Transverse colon (tissue), 4 donors: ENCODE measurements at regions not wholly inside any gene's neighbourhood (a gene's known extent, or its start where the extent isn't known, plus 50 kb on each side); places are given as distances from the start of the nearest gene placed in this dataset.

ENCODE experiments used
- DNase-seq: peaks from one replicate; pipeline ENCODE4 v3.0.0-alpha.2; 2019
- H3K27ac ChIP-seq, 4 donors: fragments of 200-600 bp; sonication (generic); 2 replicates each; pipeline ENCODE4 v1.5.1; 2016 to 2018; ENCODE audit warnings: inconsistent platforms in 4 of 4
- H3K27me3 ChIP-seq: fragments of 200-600 bp; sonication (generic); 2 replicates; pipeline ENCODE4 v1.5.1; 2017; ENCODE audit warnings: inconsistent platforms
- H3K36me3 ChIP-seq, 4 donors: fragments of 200-600 bp; sonication (generic); 2 replicates each; pipeline ENCODE4 v1.5.1; 2017 to 2019; ENCODE audit warnings: inconsistent platforms in 4 of 4
- H3K4me1 ChIP-seq, 4 donors: fragments of 200-600 bp; sonication (generic); 2 replicates each; pipeline ENCODE4 v1.5.1; 2017 to 2020; ENCODE audit warnings: inconsistent platforms in 4 of 4
- H3K4me3 ChIP-seq, 4 donors: fragments of 200-600 bp; sonication (generic); 1 replicate in 1 of 4; 2 replicates in 3 of 4; pipeline versions ENCODE4 v1.5.1 to v1.6.1; 2017 to 2019; ENCODE audit warnings: inconsistent platforms in 4 of 4
- H3K9me3 ChIP-seq, 2 donors: fragments of 200-600 bp; sonication (generic); 2 replicates each; pipeline ENCODE4 v1.5.1; 2017 to 2019; ENCODE audit warnings: inconsistent platforms in 2 of 2
- EP300 ChIP-seq: sonication (generic); formaldehyde crosslinking; IDR thresholded peaks from one replicate; pipeline ENCODE4 v1.6.1; 2017; ENCODE audit warnings: antibody characterized with exemption, low read depth
- POLR2A ChIP-seq: fragments of 450-650 bp; IDR thresholded peaks from one replicate; pipeline ENCODE4 v1.6.1; 2016; ENCODE audit warnings: antibody characterized with exemption, mild to moderate bottlenecking, moderate library complexity
- POLR2AphosphoS5 ChIP-seq, 3 donors: sonication (generic); formaldehyde crosslinking; IDR thresholded peaks; one replicate each; pipeline ENCODE4 v1.6.1; 2016; ENCODE audit warnings: antibody characterized with exemption in 3 of 3
- WGBS, 2 donors: methylation state at CpG; one replicate each; pipeline ENCODE4 v1.1.5; 2018; ENCODE audit warnings: low coverage in 1 of 2; 5-methylcytosine and 5-hydroxymethylcytosine counted together
- in situ Hi-C, 4 donors: fragments of 200-750 bp; cut with MboI; loops; one replicate each; pipeline versions ENCODE4 v1.15.0 to v1.15.1; 2017; ENCODE audit warnings: low sequenced_read_pairs in 3 of 4, low pct_ligation_motif_present in 1 of 4, low pct_unique_long_range_greater_than_20kb in 1 of 4
- intact Hi-C: fragments of 100-400 bp; cut with DNase I; formaldehyde crosslinking; loops from one replicate; pipeline ENCODE4 v1.15.1; 2023; ENCODE audit warnings: low total_unique reads
- TF ChIP-seq, protein P1 (sequence below), 5 experiments: fragments of 200-600 bp in 3 of 5; fragments of 450-650 bp in 2 of 5; sonication (generic) in 3 of 5; IDR thresholded peaks; 1 replicate in 2 of 5; 2 replicates in 3 of 5; pipeline ENCODE4 v1.5.1; 2016 to 2017; ENCODE audit warnings: antibody characterized with exemption in 5 of 5, inconsistent platforms in 3 of 5, mild to moderate bottlenecking in 2 of 5, moderate library complexity in 1 of 5

DNA sequence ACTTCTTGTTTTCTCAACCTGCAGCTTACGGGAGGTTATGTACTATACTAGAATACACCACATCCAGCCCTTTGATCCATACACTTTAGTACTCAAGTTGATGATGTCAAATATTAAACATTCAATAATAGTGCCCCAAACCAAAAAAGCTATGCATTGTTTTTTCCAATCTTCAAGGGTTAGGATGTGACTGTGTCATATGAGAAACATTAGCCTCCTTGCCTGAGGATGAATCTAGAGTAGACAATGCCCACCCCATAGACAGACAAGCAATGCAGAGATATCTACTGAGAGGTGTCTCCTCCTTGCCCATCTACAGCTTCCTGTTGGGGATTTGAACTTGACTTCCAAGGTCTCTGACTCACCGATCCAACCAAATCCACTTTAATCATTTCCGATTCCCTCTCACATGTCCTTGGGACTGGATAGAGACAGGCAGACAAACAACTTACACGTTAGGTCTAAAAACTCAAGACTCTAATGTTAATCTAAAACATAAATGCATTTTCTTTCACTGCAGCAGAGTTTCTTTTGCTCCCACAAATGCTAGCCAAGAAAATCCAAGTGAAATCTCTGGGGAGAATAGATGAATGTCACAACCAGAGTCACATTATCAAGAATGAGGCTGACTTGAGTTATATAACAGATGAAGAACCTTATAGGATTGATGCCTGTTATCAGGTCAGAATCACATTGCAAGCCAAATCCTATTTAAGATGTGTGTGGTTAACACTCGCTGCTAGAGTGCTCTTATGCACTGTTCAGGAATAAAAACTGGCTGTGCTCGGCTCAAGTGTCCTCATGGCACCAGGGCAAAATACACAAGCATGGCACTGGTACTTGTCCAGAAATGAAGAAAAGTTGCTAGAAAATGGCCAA lies 75.5 kb upstream of the TNFAIP3 start:
- WGBS, 2 donors: 81 to 90% methylated on average over 3 to 6 of the region's 6 CpGs

DNA sequence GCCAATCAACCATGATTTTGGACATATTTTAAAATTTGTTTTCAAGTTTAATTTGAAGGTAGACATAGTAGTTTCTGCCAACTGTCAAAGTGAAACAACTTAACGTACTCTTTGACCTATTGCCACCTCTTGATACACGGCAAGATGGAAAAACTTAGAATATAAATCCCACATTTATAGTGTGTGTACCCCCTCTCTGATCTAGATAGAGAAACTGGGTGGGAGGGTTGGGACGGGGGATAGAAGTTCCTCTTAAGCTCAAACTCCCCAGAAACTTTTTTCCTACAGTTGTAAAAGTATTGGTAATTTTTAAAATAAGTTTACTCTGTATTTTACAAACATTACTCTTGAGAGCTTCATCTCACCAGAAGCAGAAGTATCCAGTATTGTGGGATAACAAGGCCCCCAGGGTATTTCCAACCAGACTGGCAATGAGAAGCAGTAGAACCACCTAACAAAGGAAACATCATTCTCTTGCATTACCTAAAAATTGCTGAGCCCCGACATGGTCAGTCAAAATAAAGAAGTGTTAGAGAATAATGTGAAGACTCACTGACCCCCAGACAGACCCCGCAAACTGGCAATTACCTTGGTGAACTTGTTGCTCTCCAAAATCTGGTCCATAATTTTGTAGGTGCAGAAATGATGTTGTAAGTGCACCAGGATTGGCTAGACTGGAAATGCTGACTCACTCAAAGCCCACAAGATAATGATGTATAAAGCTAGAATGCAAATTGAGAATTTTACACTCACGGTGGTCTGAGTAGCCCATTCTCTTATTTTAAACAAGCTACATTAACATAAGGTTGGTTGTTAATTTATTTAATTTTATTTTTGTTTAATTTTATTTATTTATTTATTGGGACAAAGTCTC lies 74.7 kb upstream of the TNFAIP3 start:
- no peak overlapping the region for H3K4me3 ChIP-seq
- peaks cover 5 to 19% (median 7%) of the 10 kb centered on the region in 4 donors for H3K4me1 ChIP-seq
- no peak for DNase-seq
- no peaks in the 10 kb centered on the region for H3K9me3 ChIP-seq
- intact Hi-C loops (no loop called here), in situ Hi-C loops (no loop called here)
- whole genome bisulfite sequencing, 2 donors: 79 to 88% methylated on average over 4 to 6 of the region's 6 CpGs
- TF ChIP-seq POLR2AphosphoS5 (IDR thresholded peaks at IDR 0.05) (no peak), POLR2A (no peak), EP300 (no peak)
- TF ChIP-seq, protein P1, sequence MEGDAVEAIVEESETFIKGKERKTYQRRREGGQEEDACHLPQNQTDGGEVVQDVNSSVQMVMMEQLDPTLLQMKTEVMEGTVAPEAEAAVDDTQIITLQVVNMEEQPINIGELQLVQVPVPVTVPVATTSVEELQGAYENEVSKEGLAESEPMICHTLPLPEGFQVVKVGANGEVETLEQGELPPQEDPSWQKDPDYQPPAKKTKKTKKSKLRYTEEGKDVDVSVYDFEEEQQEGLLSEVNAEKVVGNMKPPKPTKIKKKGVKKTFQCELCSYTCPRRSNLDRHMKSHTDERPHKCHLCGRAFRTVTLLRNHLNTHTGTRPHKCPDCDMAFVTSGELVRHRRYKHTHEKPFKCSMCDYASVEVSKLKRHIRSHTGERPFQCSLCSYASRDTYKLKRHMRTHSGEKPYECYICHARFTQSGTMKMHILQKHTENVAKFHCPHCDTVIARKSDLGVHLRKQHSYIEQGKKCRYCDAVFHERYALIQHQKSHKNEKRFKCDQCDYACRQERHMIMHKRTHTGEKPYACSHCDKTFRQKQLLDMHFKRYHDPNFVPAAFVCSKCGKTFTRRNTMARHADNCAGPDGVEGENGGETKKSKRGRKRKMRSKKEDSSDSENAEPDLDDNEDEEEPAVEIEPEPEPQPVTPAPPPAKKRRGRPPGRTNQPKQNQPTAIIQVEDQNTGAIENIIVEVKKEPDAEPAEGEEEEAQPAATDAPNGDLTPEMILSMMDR (IDR thresholded peaks at IDR 0.05): no peak
- H3K27me3 ChIP-seq: no peaks in the 10 kb centered on the region
- H3K36me3 ChIP-seq: no peaks in the 10 kb centered on the region
- no peak overlapping the region for H3K27ac ChIP-seq

More for the DNA sequence above, 75.5 kb upstream of the TNFAIP3 start:
- H3K27me3 ChIP-seq: no peaks in the 10 kb centered on the region
- H3K9me3 ChIP-seq: no peaks in the 10 kb centered on the region
- no peak for DNase-seq
- in situ Hi-C loops (no loop called here), intact Hi-C loops (no loop called here)
- peaks cover 5 to 19% (median 7%) of the 10 kb centered on the region in 4 donors for H3K4me1 ChIP-seq
- H3K4me3 ChIP-seq: no peak overlapping the region
- H3K27ac ChIP-seq: peak overlapping the region in 3 of 4 donors; percentile 44 to 57 (median 45)
- H3K36me3 ChIP-seq: no peaks in the 10 kb centered on the region
- TF ChIP-seq, protein P1 (IDR thresholded peaks at IDR 0.05): no peak
- TF ChIP-seq EP300 (no peak), POLR2AphosphoS5 (IDR thresholded peaks at IDR 0.05) (no peak), POLR2A (no peak)

DNA sequence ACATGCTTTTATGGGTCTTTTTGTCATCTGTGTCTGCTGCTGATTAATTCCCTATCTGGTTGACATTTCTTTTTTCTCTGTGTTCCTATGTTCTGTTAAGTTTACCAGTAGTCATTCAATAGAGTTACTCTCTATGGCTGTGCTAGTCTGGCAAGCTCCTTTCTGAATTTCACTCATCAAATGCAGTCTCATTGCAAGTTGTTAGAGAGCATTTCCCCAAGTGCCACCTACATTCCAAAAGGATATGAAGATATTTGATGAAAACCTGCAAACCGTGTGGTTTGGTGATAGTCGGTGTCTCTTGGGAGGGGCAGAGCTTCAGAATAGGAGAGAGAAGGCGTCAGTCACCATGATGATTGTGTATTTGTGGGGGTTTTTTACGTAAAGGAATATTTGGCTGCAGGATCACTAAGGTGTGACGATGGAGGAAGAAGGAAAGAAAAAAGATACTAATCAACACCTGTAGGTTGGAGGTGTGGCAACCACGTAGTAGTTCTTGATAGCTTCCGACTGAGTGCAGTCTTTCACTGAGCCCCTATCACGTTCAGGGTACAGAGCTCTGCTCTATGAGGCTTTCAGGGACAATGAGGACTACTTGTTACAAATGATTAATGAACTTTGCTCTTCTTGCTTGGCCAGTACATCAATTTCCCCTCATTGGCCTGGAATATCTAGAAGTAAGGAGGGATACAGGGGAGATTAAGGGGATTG lies 73.1 kb upstream of the TNFAIP3 start:
- H3K9me3 ChIP-seq: no peaks in the 10 kb centered on the region
- H3K27ac ChIP-seq: no peak overlapping the region
- in situ Hi-C loops: no loop called here

More for the DNA sequence above, 73.1 kb upstream of the TNFAIP3 start:
- H3K4me1 ChIP-seq: peaks cover 5 to 19% (median 7%) of the 10 kb centered on the region in 4 donors
- no peaks in the 10 kb centered on the region for H3K27me3 ChIP-seq
- no peaks in the 10 kb centered on the region for H3K36me3 ChIP-seq
- no peak overlapping the region for H3K4me3 ChIP-seq
- 83 to 89% methylated on average over 8 of the region's 8 CpGs for WGBS, 2 donors
- no peak for TF ChIP-seq POLR2AphosphoS5 (IDR thresholded peaks at IDR 0.05)
- TF ChIP-seq POLR2A: no peak
- TF ChIP-seq, protein P1 (IDR thresholded peaks at IDR 0.05): no peak
- TF ChIP-seq EP300: no peak
- no peak for DNase-seq
- intact Hi-C loops: no loop called here
